Activated T-cell treated with anti-CD3 and anti-CD28 coated beads for 48 hours (primary cell): ENCODE measurements at regions not wholly inside any gene's neighbourhood (a gene's known extent, or its start where the extent isn't known, plus 50 kb on each side); places are given as distances from the start of the nearest gene placed in this dataset.
"Not testable (repeated sequence)": the region's sequence is repeated elsewhere in the genome, so short reads cannot be mapped to it uniquely, and the experiment has no call there.

Source experiments
- DNase-seq: peaks from one replicate; pipeline ENCODE4 v3.0.0-alpha.2; 2020; ENCODE audit warnings: low read depth

GRCh38 chr16:48004141-48004695 lies 151.6 kb downstream of the ABCC12 start:
- DNase-seq = no peak

DNA sequence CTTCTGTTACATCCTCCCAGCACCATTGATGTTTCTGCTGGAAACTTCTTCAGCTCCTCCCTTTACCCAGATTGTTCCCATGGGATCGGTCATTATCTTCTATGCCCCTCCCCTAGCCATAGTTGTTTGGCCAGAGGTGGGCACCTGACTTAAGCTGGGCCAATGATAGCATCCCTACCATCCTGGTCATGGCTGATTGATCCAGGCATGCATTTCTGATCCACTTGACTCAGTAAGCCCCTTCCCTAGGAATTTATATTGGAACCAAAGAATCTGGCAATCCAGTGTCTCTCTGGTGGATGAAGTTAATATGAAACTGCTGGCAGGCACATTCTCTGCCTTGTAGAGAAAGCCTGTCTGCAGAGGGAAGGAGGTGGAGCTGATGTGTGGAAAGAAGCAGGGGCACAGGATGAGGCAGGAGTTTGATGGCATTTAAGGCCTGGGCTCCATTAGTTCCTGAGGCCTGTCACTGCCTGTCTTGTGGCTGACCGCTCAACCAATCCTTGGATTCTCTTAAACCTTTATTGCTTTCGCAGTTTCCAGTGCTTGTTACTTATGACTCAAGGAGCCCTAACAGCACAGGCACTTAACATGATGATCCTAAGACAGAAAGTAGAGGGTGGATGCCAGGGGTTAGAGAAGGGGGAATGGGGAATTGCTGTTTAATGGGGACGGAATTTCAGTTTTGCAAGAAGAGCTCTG lies 152.4 kb downstream of the ABCC12 start:
- DNase-seq = no peak

GRCh38 chr16:48001324-48001895 lies 154.4 kb downstream of the ABCC12 start:
- no peak for DNase-seq

- DNase-seq = no peak
Measured at GRCh38 chr16:48000622-48001021, 155.2 kb downstream of the ABCC12 start.

GRCh38 chr16:47999595-47999994 lies 156.2 kb downstream of the ABCC12 start:
- no peak for DNase-seq

GRCh38 chr16:47995354-47995753 lies 160.4 kb downstream of the ABCC12 start:
- no peak for DNase-seq

DNA sequence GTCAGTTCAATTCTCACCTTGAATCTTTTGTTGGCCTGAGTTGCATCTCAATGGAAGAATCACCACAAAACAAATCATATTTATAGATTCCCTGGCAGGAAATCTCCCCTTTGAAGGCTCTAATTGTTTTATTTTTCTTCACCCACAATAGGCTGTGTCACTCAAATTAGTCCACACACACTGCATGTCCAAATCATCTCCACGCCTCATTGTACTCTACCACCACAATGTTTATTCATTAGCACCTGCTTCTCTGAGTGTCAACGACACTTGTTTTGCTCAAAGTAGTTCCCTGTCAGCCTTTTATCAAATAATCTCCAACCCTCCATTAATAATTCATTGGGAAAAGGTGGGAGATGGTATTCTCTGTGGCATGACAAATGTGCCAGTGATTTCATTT lies 164.3 kb downstream of the ABCC12 start:
- no peak for DNase-seq

DNA sequence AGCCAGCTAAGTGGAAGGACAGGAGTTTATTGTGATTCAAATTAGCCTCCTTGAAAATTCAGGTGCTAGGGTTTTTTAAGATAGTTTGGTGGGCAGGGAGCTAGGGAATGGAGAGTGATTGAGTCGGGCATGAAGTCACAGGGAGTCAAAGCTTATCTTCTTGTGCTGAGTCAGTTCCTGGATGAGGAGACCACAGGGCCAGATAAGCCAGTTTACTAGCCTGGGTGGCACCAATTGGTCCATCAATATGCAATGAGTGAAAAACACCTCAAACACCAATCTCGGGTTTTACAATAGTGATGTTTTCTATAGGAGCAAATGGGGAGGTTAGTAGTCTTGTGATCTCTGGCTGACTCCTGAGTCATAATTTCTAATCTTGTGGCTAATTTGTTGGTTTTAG lies 165.1 kb downstream of the ABCC12 start:
- no peak for DNase-seq

DNA sequence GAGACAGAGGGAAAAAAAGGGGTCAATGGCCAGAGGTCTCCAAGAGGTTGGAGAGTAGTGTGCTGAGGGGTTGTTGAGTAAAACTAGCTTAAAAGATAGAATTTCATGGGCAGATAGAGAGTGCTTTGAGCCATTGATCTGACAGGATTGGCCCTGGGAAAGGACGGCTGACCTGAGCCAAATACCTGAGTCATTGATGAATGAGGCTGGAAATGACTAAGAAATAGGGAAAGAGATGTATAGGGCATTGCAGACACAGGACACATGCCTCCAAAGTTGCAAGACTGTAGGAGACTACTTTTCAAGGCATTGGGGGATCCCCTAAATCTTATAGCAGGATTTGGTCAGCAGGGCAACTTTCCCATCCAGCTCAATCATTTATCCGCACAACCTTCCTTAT lies 168.7 kb downstream of the ABCC12 start:
- no peak for DNase-seq

GRCh38 chr16:47986031-47986430 lies 169.8 kb downstream of the ABCC12 start:
- DNase-seq = no peak

- DNase-seq = no peak
Measured at GRCh38 chr16:47984669-47985068, 171.1 kb downstream of the ABCC12 start.

- no peak for DNase-seq
Measured at GRCh38 chr16:47983999-47984580, 171.7 kb downstream of the ABCC12 start.

- no peak for DNase-seq
Measured at GRCh38 chr16:47980212-47980611, 175.6 kb downstream of the ABCC12 start.

DNA sequence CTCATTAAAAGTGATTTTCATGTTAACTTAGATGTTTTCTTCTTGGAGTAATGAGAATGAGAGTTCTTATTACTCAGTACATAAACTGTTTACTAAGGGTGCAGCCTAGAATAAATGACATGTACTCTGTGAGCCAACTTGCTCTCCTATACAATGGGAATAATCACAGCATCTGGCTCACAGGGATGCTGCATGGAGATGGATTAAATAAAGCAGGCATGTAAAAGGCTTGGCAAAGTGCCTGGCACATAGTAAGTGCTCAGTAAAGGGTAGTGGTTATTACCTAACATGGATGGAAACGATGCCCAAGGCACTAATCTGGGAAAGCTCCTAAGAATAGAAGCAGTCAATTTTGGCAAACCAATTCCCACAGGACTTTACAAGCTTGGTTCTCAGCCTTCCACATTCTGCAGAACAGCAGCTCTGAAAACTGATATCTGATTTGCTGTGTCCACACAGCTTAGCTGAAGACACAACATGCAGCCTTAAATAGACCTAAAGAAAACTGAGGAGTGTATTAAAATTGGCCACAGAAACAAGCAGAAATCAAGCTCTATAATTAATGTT lies 176.1 kb downstream of the ABCC12 start:
- DNase-seq = no peak

DNA sequence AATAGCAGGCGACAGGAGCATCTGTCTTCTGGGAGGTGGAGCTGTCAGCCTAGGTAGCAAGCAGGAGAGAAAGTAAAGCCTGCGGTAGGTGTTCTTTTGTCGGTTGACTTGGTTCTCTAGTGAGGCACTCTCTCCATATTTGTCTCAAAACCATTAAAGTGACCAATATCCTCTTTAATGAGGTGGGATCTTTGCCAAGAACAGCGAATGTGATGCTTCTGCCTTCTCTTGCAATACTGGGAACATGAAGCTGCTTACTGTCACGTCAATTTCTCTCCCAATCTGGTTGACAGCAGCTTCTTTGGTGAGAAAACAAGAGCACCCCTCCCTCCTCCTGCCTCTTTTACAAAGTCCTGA lies 176.7 kb downstream of the ABCC12 start:
- DNase-seq = no peak

DNA sequence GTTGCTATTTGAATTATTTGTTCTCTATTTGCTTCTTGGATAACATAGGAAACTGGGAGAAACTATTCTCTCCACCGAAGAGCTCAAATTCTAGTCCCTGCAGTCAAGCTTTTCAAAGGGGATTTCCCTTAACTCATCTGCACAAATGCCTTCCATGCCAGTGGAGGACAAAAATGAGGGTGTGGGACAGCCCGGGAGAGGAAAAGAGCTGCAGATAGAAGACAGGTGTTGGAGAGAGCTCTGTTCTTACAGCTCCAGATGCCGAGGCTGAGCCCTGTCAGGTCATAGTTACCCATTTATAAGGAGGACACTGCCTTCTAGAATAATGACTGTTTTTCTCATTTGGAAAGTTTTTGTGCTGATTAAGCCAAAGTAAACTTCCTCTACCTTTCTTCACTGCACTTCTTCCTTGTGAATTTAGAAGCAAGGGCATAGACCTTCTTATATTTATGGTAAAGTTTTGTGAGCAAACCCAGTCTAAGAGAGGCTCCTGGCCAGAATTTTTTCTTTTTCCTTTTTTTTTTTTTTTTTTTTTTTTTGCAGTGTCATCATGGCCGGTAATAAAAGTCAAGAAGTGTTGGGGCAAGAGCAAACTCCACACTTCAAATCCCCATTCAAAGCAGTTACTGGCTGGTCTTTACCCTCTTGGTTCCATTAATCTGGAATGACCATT lies 177.2 kb downstream of the ABCC12 start:
- DNase-seq = no peak

DNA sequence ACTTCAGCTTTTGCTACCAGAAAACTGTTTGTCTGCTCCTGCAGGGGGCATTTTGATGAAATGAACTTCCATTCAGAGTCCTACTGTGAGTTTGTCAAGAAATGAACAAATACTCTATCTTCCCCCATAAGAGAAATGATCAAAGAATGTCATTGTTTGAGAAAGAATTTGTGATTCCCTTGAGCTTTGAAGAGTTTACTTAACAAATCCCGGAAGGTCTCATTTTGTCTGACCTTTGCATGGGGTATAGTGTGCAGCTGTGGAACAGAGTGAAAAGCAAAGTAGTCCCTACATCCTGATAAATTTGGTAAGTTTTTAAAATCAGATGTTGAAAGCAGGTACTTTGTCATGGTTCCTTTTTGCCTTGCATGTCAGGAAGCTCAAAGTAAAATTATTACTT lies 178.0 kb downstream of the ABCC12 start:
- no peak for DNase-seq

DNA sequence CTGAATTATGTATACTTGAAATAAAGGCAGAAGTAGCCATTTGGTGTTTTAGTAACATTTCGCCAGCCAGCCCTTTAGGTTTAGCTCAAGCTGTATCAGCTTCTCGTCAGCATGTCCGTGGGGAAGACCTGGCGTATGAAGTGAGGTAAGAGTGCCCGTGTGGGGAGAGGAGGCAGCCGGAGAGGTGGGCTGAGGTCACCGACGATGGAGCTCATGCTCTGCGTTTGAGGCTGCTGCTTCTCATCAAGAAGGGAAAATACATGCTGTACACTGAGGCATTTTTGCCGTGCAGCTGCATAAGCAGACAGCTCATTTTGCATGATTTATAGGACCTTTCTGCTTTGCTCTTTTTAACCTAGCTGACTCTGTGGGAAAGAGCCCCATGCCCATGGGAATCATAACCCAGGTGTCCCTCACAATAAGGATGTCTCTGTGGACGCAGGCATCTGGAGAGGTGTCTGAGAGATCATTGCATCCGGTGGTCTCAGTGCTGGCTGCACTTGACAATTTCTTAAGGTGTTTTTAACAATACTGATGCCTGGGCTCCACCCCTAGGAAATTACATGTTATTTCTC lies 179.1 kb downstream of the ABCC12 start:
- no peak for DNase-seq

GRCh38 chr16:47974971-47975370 lies 180.8 kb downstream of the ABCC12 start:
- DNase-seq = not testable (repeated sequence)

DNA sequence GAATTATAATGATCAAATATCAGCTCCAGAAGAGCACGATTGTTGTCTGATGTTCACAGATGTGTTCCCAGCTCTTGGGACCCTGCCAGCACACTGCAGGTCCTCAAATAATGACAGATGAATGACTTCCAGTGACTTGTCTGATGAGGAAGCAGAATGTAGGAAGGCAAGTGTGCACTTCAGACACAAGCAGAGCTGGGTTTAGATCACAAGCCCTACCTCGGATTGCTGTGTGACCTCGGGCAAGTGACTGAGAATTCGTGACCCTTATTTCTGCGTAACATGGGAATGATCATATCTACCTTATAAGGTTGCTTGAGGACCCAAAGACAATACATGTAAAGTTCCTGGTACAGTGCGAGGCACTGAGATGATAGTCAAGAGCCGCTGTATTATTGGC lies 182.2 kb downstream of the ABCC12 start:
- DNase-seq = no peak

- DNase-seq = no peak
Measured at GRCh38 chr16:47972246-47972985, 183.4 kb downstream of the ABCC12 start.

DNA sequence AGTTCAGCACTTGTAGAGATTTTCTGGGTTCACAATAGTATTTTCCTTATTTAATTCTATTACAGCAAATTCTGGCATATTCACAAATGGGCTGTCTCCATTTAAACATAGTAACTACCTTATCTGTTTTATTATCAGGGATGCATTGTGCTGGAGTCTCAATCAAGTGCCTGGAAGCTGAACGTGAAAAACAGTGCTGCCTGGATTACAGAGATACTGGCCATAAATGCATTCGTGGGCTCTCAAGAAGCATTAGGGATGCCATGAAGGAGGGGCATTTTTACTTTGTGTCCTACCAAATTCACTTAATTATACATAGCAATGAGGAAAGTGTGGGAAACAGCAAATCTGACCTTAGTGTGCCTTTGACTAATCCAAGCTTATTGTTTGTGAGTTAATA lies 184.6 kb downstream of the ABCC12 start:
- DNase-seq = no peak
